WI38 (cell line): ENCODE measurements at regions not wholly inside any gene's neighbourhood (a gene's known extent, or its start where the extent isn't known, plus 50 kb on each side); places are given as distances from the start of the nearest gene placed in this dataset.

Source experiments
- H3K4me3 ChIP-seq: 2 replicates; pipeline ENCODE4 v1.5.1; 2011; ENCODE audit warnings: low read depth, mild to moderate bottlenecking, control low read depth, low read length
- TF ChIP-seq, protein P1 (sequence below): IDR thresholded peaks from 2 replicates; pipeline ENCODE4 v1.5.1; 2012; ENCODE audit warnings: low read depth, mild to moderate bottlenecking, control low read depth, low read length

- TF ChIP-seq, protein P1, sequence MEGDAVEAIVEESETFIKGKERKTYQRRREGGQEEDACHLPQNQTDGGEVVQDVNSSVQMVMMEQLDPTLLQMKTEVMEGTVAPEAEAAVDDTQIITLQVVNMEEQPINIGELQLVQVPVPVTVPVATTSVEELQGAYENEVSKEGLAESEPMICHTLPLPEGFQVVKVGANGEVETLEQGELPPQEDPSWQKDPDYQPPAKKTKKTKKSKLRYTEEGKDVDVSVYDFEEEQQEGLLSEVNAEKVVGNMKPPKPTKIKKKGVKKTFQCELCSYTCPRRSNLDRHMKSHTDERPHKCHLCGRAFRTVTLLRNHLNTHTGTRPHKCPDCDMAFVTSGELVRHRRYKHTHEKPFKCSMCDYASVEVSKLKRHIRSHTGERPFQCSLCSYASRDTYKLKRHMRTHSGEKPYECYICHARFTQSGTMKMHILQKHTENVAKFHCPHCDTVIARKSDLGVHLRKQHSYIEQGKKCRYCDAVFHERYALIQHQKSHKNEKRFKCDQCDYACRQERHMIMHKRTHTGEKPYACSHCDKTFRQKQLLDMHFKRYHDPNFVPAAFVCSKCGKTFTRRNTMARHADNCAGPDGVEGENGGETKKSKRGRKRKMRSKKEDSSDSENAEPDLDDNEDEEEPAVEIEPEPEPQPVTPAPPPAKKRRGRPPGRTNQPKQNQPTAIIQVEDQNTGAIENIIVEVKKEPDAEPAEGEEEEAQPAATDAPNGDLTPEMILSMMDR = no peak
- H3K4me3 ChIP-seq = no peak overlapping the region
These were observed 1331.5 kb downstream of the CDH8 start for GRCh38 chr16:60704726-60705125.

GRCh38 chr16:60703096-60703495, 1333.1 kb downstream of the CDH8 start:
- TF ChIP-seq, protein P1 = no peak
- H3K4me3 ChIP-seq = no peak overlapping the region

GRCh38 chr16:60686824-60687223, 1349.4 kb downstream of the CDH8 start:
- no peak overlapping the region for H3K4me3 ChIP-seq
- TF ChIP-seq, protein P1 = no peak

GRCh38 chr16:60684002-60684401, 1352.2 kb downstream of the CDH8 start:
- H3K4me3 ChIP-seq = no peak overlapping the region
- TF ChIP-seq, protein P1 = no peak

DNA sequence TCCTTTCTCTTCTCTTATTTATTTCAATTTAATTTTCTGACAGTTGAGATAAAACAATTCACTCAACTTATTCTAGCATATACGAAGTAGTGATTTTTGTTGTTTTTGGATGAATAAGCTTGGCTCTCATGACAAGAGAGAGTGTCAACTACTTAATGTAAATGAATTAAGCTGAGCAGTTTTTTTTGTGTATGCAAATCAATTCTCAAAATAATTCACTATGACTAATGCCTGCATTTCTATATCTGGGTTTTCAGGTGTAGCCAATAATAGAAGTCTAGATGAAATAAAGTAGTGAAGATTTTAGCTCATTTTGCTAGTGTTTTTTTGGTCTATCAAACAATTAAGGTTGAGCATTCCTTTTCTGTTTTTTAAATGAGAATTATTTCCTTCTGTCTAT, 1354.0 kb downstream of the CDH8 start:
- TF ChIP-seq, protein P1 = no peak
- no peak overlapping the region for H3K4me3 ChIP-seq

- H3K4me3 ChIP-seq = no peak overlapping the region
- TF ChIP-seq, protein P1 = no peak
These were observed 1355.2 kb downstream of the CDH8 start for GRCh38 chr16:60681043-60681442.

DNA sequence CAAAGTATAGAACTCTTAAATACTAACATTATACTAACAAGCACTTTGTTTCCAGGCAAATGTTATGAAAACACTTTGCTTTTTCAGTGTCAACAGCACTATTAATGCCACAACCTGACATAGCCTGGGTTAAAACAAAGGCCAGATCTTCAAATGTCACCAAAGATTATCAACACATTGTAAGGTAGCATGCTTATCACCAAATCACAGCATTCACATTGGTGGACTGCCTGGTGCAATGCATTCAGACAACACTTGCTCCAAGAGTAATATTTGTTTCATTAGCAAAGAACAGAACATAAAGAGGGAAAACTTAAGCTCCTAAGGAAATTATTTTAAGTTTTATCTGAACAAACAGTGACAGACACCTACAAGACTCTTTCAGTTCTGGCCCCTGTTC, 1361.2 kb downstream of the CDH8 start:
- no peak overlapping the region for H3K4me3 ChIP-seq
- TF ChIP-seq, protein P1 = no peak
